Mesothelial cell of epicardium (in vitro differentiated cells): ENCODE measurements at regions not wholly inside any gene's neighbourhood (a gene's known extent, or its start where the extent isn't known, plus 50 kb on each side); places are given as distances from the start of the nearest gene placed in this dataset.

Source experiments
- DNase-seq, 2 experiments: peaks; one replicate each; pipeline ENCODE4 v3.0.0; 2021; ENCODE audit warnings: low spot score in 2 of 2; ENCODE audit not compliant: unreplicated experiment in 2 of 2
- H3K27ac Mint-ChIP-seq: 2 replicates; pipeline ENCODE4 v1.8.0; 2021; ENCODE audit warnings: mixed read lengths
- H3K27me3 Mint-ChIP-seq: 2 replicates; pipeline ENCODE4 v1.8.0; 2021; ENCODE audit warnings: low read depth, mixed read lengths
- H3K36me3 Mint-ChIP-seq: 2 replicates; pipeline ENCODE4 v1.8.0; 2021; ENCODE audit warnings: mixed read lengths
- H3K4me1 Mint-ChIP-seq: 2 replicates; pipeline ENCODE4 v1.8.0; 2021; ENCODE audit warnings: mixed read lengths
- H3K4me3 Mint-ChIP-seq: 2 replicates; pipeline ENCODE4 v1.8.0; 2021; ENCODE audit warnings: mild to moderate bottlenecking, moderate library complexity, mixed read lengths
- H3K9me3 Mint-ChIP-seq: 2 replicates; pipeline ENCODE4 v1.8.0; 2021; ENCODE audit warnings: mixed read lengths
- CTCF ChIP-seq: fragments of 200-600 bp; sonication (generic); IDR thresholded peaks from one replicate; pipeline ENCODE4 v1.5.0; 2021; ENCODE audit warnings: antibody characterized with exemption; ENCODE audit not compliant: unreplicated experiment

DNA sequence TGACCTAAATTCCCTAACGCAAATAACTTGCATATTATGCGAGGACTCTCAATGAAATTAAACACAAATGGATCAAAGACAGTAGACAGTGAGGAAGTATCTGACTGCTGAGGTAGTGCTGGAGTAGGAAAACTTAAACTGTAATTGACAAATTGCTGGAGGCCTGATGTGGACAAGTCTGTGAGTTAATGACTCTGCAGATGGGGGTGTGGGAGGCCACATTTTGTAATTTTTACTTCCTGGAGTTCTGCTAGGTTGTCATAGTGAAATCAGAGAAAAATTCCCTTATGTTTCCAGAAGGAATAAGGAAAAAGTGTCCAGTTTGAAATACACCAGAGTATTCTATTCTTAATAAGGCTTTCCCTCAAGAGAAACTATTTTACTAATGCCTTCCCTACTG is 333.0 kb upstream of the CNTNAP5 start:
- no peak for DNase-seq
- Mint-ChIP-seq H3K36me3 (no peaks in the 10 kb centered on the region), H3K4me1 (peaks cover 5% of the 10 kb centered on the region), H3K9me3 (peaks cover 11% of the 10 kb centered on the region), H3K27ac (no peak overlapping the region), H3K4me3 (no peak overlapping the region), H3K27me3 (no peaks in the 10 kb centered on the region)
- TF ChIP-seq CTCF, result no peak

DNA sequence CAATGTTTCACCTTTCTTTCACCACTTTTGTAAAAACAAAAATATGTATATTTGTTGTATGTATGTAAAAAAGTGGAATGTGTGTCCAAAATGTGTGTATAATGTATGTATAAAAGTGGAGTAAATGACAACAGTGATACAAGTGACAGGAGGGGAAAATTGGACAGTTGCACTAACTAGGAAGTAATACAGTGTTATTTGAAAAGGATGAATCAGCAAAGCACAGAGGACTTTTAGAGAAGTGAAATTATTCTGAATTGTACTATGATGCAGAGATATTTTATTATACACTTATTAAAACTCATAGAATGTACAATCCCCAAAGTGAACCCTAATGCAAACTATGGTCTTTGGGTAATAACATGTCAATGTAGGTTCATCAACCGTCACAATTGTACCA is 331.3 kb upstream of the CNTNAP5 start:
- TF ChIP-seq CTCF, result no peak
- no peak for DNase-seq
- Mint-ChIP-seq H3K4me1 (peaks cover 5% of the 10 kb centered on the region), H3K27ac (no peak overlapping the region), H3K4me3 (no peak overlapping the region), H3K9me3 (peaks cover 11% of the 10 kb centered on the region), H3K27me3 (no peaks in the 10 kb centered on the region), H3K36me3 (no peaks in the 10 kb centered on the region)

DNA sequence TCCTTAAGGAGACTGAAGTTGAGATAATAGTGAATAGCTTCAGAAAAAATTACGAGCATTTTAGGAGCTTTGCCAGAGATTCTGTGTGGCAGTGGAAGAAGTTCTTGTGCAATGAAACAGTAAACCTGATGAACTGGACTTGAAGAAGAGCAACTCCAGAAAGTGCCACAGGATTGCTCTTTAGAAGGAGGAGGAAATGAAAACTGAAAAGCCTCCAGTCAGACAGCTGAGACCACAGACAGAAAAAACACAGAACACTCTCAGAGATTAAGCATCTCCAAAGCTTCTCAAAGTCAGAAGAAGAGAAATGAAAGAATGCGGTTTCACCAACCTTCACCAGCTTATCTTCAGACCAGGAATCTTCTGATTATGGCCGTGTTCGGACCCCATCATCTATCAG is 329.7 kb upstream of the CNTNAP5 start:
- no peak overlapping the region for H3K27ac Mint-ChIP-seq
- H3K36me3 Mint-ChIP-seq, result no peaks in the 10 kb centered on the region
- H3K9me3 Mint-ChIP-seq, result peaks cover 6% of the 10 kb centered on the region
- no peaks in the 10 kb centered on the region for H3K27me3 Mint-ChIP-seq
- H3K4me3 Mint-ChIP-seq, result no peak overlapping the region
- no peak for DNase-seq
- TF ChIP-seq CTCF, result no peak
- H3K4me1 Mint-ChIP-seq, result peaks cover 5% of the 10 kb centered on the region

GRCh38 chr2:123696021-123696420 is 329.1 kb upstream of the CNTNAP5 start:
- Mint-ChIP-seq H3K36me3 (no peaks in the 10 kb centered on the region), H3K9me3 (peaks cover 6% of the 10 kb centered on the region), H3K27me3 (no peaks in the 10 kb centered on the region), H3K27ac (no peak overlapping the region), H3K4me1 (peaks cover 5% of the 10 kb centered on the region), H3K4me3 (no peak overlapping the region)
- TF ChIP-seq CTCF, result no peak
- DNase-seq, result no peak

- H3K9me3 Mint-ChIP-seq, result peaks cover 4% of the 10 kb centered on the region
- H3K27me3 Mint-ChIP-seq, result no peaks in the 10 kb centered on the region
- H3K4me3 Mint-ChIP-seq, result no peak overlapping the region
- TF ChIP-seq CTCF, result no peak
- no peak for DNase-seq
- H3K36me3 Mint-ChIP-seq, result no peaks in the 10 kb centered on the region
- H3K4me1 Mint-ChIP-seq, result peaks cover 3% of the 10 kb centered on the region
- no peak overlapping the region for H3K27ac Mint-ChIP-seq
These were observed 328.2 kb upstream of the CNTNAP5 start for GRCh38 chr2:123696799-123697410.
